Endothelial cell (in vitro differentiated cells): ENCODE measurements at regions not wholly inside any gene's neighbourhood (a gene's known extent, or its start where the extent isn't known, plus 50 kb on each side); places are given as distances from the start of the nearest gene placed in this dataset.

Experiments used
- DNase-seq: peaks from one replicate; pipeline ENCODE4 v3.0.0; 2021; ENCODE audit warnings: low spot score
- H3K27ac Mint-ChIP-seq: one replicate; pipeline ENCODE4 v1.8.0; 2021; ENCODE audit warnings: mixed read lengths, inconsistent platforms; ENCODE audit not compliant: unreplicated experiment
- H3K27me3 Mint-ChIP-seq: one replicate; pipeline ENCODE4 v1.8.0; 2021; ENCODE audit warnings: mild to moderate bottlenecking, moderate library complexity, mixed read lengths, inconsistent platforms; ENCODE audit not compliant: unreplicated experiment
- H3K36me3 Mint-ChIP-seq: one replicate; pipeline ENCODE4 v1.8.0; 2021; ENCODE audit warnings: mild to moderate bottlenecking, low read depth, mixed read lengths, inconsistent platforms; ENCODE audit not compliant: unreplicated experiment
- H3K4me1 Mint-ChIP-seq: one replicate; pipeline ENCODE4 v1.8.0; 2021; ENCODE audit warnings: mild to moderate bottlenecking, mixed read lengths, inconsistent platforms; ENCODE audit not compliant: unreplicated experiment
- H3K4me3 Mint-ChIP-seq: one replicate; pipeline ENCODE4 v1.8.0; 2021; ENCODE audit warnings: mild to moderate bottlenecking, mixed read lengths, inconsistent platforms; ENCODE audit not compliant: unreplicated experiment
- H3K9me3 Mint-ChIP-seq: one replicate; pipeline ENCODE4 v1.8.0; 2021; ENCODE audit warnings: mixed read lengths, inconsistent platforms; ENCODE audit not compliant: unreplicated experiment
- TF ChIP-seq, protein P1 (sequence below): fragments of 200-600 bp; sonication (generic); IDR thresholded peaks from one replicate; pipeline ENCODE4 v1.5.0; 2021; ENCODE audit warnings: antibody characterized with exemption; ENCODE audit not compliant: unreplicated experiment

- Mint-ChIP-seq H3K27me3 (no peaks in the 10 kb centered on the region), H3K27ac (no peak overlapping the region), H3K4me3 (no peak overlapping the region), H3K4me1 (no peaks in the 10 kb centered on the region), H3K36me3 (no peaks in the 10 kb centered on the region), H3K9me3 (no peaks in the 10 kb centered on the region)
- TF ChIP-seq, protein P1, sequence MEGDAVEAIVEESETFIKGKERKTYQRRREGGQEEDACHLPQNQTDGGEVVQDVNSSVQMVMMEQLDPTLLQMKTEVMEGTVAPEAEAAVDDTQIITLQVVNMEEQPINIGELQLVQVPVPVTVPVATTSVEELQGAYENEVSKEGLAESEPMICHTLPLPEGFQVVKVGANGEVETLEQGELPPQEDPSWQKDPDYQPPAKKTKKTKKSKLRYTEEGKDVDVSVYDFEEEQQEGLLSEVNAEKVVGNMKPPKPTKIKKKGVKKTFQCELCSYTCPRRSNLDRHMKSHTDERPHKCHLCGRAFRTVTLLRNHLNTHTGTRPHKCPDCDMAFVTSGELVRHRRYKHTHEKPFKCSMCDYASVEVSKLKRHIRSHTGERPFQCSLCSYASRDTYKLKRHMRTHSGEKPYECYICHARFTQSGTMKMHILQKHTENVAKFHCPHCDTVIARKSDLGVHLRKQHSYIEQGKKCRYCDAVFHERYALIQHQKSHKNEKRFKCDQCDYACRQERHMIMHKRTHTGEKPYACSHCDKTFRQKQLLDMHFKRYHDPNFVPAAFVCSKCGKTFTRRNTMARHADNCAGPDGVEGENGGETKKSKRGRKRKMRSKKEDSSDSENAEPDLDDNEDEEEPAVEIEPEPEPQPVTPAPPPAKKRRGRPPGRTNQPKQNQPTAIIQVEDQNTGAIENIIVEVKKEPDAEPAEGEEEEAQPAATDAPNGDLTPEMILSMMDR: no peak
- no peak for DNase-seq
These were observed 1605.7 kb upstream of the FLRT2 start for GRCh38 chr14:83924259-83924658.

- H3K36me3 Mint-ChIP-seq: peaks cover 8% of the 10 kb centered on the region
- H3K4me3 Mint-ChIP-seq: no peak overlapping the region
- no peaks in the 10 kb centered on the region for H3K27me3 Mint-ChIP-seq
- TF ChIP-seq, protein P1: no peak
- H3K9me3 Mint-ChIP-seq: peaks cover 8% of the 10 kb centered on the region
- no peak for DNase-seq
- no peak overlapping the region for H3K27ac Mint-ChIP-seq
- no peaks in the 10 kb centered on the region for H3K4me1 Mint-ChIP-seq
These were observed 1589.7 kb upstream of the FLRT2 start for GRCh38 chr14:83940253-83940652.

DNA sequence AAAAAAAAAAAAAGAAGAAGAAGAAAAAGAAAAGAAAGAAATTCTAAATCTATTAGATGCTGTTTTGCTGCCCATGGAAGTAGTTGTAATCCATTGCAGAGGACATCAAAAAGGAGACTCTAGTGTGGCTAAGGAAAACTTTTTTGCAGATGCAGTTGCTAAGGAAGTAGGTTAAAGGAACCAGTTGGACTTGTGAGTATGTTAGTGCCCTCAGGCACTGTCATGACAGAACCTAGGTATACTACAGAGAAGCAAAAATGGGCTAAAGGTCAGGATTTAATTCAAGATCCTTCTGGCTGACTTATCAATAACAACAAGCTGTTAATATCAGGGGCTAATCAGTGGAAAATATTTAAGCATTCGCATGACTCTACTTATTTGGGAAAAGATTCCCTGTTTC is 1571.6 kb upstream of the FLRT2 start:
- Mint-ChIP-seq H3K27me3 (peaks cover 2% of the 10 kb centered on the region), H3K4me1 (no peaks in the 10 kb centered on the region), H3K9me3 (no peaks in the 10 kb centered on the region), H3K36me3 (no peaks in the 10 kb centered on the region), H3K27ac (no peak overlapping the region), H3K4me3 (no peak overlapping the region)
- TF ChIP-seq, protein P1: no peak
- no peak for DNase-seq

DNA sequence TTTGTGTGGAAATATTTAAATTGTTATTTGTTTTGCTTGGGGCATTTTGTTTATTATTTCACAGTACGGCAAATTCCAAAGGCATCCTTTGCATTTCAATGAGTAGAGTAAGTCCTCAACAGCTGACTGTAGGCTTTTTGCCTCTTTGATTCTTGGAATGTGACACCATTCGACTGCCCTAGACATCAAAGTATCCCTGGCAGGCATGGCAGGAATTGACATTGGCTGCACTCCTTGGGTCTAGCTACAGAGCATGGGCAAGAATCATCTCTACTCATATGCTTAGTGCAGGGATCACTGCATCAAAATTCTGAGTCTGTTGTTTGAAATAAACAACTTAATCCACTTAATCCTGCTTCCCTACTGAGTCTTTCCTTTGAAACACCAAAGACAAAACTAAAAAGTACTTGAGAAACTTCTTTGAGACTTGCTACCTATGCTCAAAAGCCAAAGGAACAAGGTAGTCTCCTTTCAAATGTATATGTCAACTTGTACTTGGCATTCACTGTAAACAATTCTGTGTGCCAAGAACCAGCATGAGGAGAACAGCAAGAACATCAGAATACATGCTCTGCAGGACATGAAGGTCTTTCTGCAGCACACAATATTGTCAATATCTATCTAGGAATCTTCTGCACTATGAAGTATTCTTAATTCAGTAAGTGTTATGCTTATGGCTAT is 1569.0 kb upstream of the FLRT2 start:
- H3K27ac Mint-ChIP-seq: no peak overlapping the region
- no peaks in the 10 kb centered on the region for H3K4me1 Mint-ChIP-seq
- H3K27me3 Mint-ChIP-seq: peaks cover 2% of the 10 kb centered on the region
- H3K4me3 Mint-ChIP-seq: no peak overlapping the region
- no peak for DNase-seq
- TF ChIP-seq, protein P1: no peak
- H3K36me3 Mint-ChIP-seq: no peaks in the 10 kb centered on the region
- H3K9me3 Mint-ChIP-seq: no peaks in the 10 kb centered on the region

DNA sequence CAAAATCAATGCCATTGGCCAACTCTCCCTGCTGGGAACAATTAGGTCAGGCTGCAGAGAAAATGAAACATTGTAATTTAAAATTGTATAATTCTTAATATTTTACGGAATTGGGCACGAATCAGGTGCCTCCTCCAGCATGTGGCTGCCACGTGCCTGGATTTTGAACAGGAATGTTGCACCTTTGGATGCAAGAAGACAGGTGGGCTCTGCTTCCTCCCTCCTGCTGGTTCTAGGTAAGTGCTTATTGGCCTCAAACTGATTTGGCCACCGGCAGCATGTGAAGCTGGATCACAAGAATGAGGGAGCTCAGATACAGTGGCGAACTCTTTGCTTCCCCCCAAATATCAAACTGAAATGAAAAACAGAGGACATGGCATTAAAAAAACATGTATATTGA is 1559.9 kb upstream of the FLRT2 start:
- no peak for DNase-seq
- TF ChIP-seq, protein P1: no peak
- no peak overlapping the region for H3K4me3 Mint-ChIP-seq

More for the DNA sequence above, 1559.9 kb upstream of the FLRT2 start:
- Mint-ChIP-seq H3K27me3 (peaks cover 2% of the 10 kb centered on the region), H3K9me3 (no peaks in the 10 kb centered on the region), H3K36me3 (no peaks in the 10 kb centered on the region), H3K4me1 (no peaks in the 10 kb centered on the region), H3K27ac (no peak overlapping the region)
